HepG2 (cell line): ENCODE measurements at regions not wholly inside any gene's neighbourhood (a gene's known extent, or its start where the extent isn't known, plus 50 kb on each side); places are given as distances from the start of the nearest gene placed in this dataset.

Experiments used
- ATAC-seq: fragments of 200-7000 bp; cut with Tn5 transposase; 3 replicates; pipeline ENCODE4 v1.9.1; 2020; ENCODE audit warnings: mild to moderate bottlenecking, moderate library complexity
- BruUV-seq: library from RNA; stranded (reverse); fragments of 400-500 nt; replicated peaks from 2 replicates; lab custom pipeline; 2021; lab: Mats Ljungman, UMichigan
- CTCF ChIA-PET: fragments of 300-600 bp; formaldehyde crosslinking; extraction: SDS; loops from one replicate; lab custom pipeline; 2021; ENCODE audit warnings: low total read pairs, inconsistent platforms, low intra/inter-chr PET ratio; lab: Yijun Ruan, JAX
- POLR2A ChIA-PET: fragments of 350-600 bp; sonication (Branson Sonifier 250); formaldehyde crosslinking; loops from one replicate; lab custom pipeline; 2020; ENCODE audit warnings: antibody characterized with exemption, inconsistent platforms; lab: Yijun Ruan, JAX
- DNase-seq: peaks from one replicate; pipeline ENCODE4 v3.0.0-alpha.2; 2015; ENCODE audit warnings: low spot score
- FAIRE-seq: peaks from 3 replicates; lab custom pipeline; 2011; peaks lifted over from hg19 to GRCh38; lab: Jason Lieb, UNC
- H2AFZ ChIP-seq: one replicate; pipeline ENCODE4 v1.6.1; 2011; ENCODE audit warnings: low read length, inconsistent platforms
- H3K27ac ChIP-seq: fragments of 300-600 bp; 3 replicates; pipeline ENCODE4 v1.8.0; 2011; ENCODE audit warnings: mixed run types, mild to moderate bottlenecking, mixed read lengths, low read length, inconsistent platforms; ENCODE audit not compliant: insufficient read depth; ENCODE audit errors: extremely low read length
- H3K27me3 ChIP-seq, 2 experiments: fragments of 200-600 bp in 1 of 2; 2 replicates in 1 of 2; 3 replicates in 1 of 2; pipeline versions ENCODE4 v1.6.0 to v1.8.0; 2011; ENCODE audit warnings: low read length in 2 of 2, mild to moderate bottlenecking in 2 of 2, moderate library complexity in 2 of 2, inconsistent platforms in 1 of 2; ENCODE audit not compliant: insufficient read depth in 2 of 2, control insufficient read depth in 1 of 2
- H3K36me3 ChIP-seq, 2 experiments: fragments of 200-600 bp in 1 of 2; replicated peaks in 1 of 2; 2 replicates in 1 of 2; 3 replicates in 1 of 2; pipeline versions ENCODE4 v1.5.1 to v1.8.0; 2011; ENCODE audit warnings: low read length in 2 of 2, inconsistent platforms in 1 of 2; ENCODE audit not compliant: insufficient read depth in 2 of 2, control insufficient read depth in 1 of 2
- H3K4me1 ChIP-seq: 2 replicates; pipeline ENCODE4 v1.5.1; 2012; ENCODE audit warnings: low read length, inconsistent platforms; ENCODE audit not compliant: insufficient read depth
- H3K4me2 ChIP-seq: 2 replicates; pipeline ENCODE4 v1.6.0; 2011; ENCODE audit warnings: low read depth, low read length, inconsistent platforms
- H3K4me3 ChIP-seq, 3 experiments: fragments of 200-600 bp in 1 of 3; sonication (generic), shearing (Covaris generic) in 1 of 3; replicated peaks in 1 of 3; 2 replicates each; pipeline ENCODE4 v1.5.1; 2011 to 2016; ENCODE audit warnings: low read length in 3 of 3, inconsistent platforms in 2 of 3, low read depth in 2 of 3, mild to moderate bottlenecking in 2 of 3, control low read depth in 1 of 3, mixed read lengths in 1 of 3; ENCODE audit not compliant: insufficient read depth in 1 of 3
- H3K79me2 ChIP-seq: one replicate; pipeline ENCODE4 v1.6.1; 2011; ENCODE audit warnings: low read length, inconsistent platforms; ENCODE audit not compliant: insufficient read depth
- H3K9ac ChIP-seq: 2 replicates; pipeline ENCODE4 v1.6.0; 2011; ENCODE audit warnings: mild to moderate bottlenecking, low read depth, low read length, inconsistent platforms; ENCODE audit not compliant: insufficient read depth
- H3K9me3 ChIP-seq: 2 replicates; pipeline ENCODE4 v1.5.1; 2012; ENCODE audit warnings: mild to moderate bottlenecking, low read length
- H4K20me1 ChIP-seq: 2 replicates; pipeline ENCODE4 v1.6.0; 2011; ENCODE audit warnings: inconsistent platforms, mild to moderate bottlenecking, low read length, moderate library complexity; ENCODE audit not compliant: insufficient read depth
- GLMP ChIP-seq: sonication (generic); formaldehyde crosslinking; IDR thresholded peaks from 2 replicates; pipeline ENCODE4 v1.9.0; 2021; ENCODE audit warnings: missing genetic modification reagents, mild to moderate bottlenecking, borderline replicate concordance
- KDM5A ChIP-seq: fragments of 200-600 bp; sonication (generic); IDR thresholded peaks from 2 replicates; pipeline ENCODE4 v1.7.0; 2018; ENCODE audit warnings: antibody characterized with exemption, mild to moderate bottlenecking, low read length, borderline replicate concordance
- MYPOP ChIP-seq: sonication (generic); formaldehyde crosslinking; IDR thresholded peaks from 2 replicates; pipeline ENCODE4 v1.8.1; 2023; ENCODE audit warnings: mild to moderate bottlenecking, moderate library complexity, missing genetic modification reagents
- NR2F1 ChIP-seq, 2 experiments: fragments of 450-650 bp in 1 of 2; formaldehyde crosslinking in 1 of 2; IDR thresholded peaks; 2 replicates each; pipeline versions ENCODE4 v1.5.0 to v1.6.1; 2016 to 2020; ENCODE audit warnings: mild to moderate bottlenecking in 1 of 2, missing compliant biosample characterization in 1 of 2, missing genetic modification reagents in 1 of 2, moderate library complexity in 1 of 2
- RBM22 ChIP-seq: fragments of 200-400 bp; formaldehyde crosslinking; optimal IDR thresholded peaks from 2 replicates; pipeline ENCODE3; 2017; ENCODE audit warnings: mild to moderate bottlenecking, low read length, moderate library complexity
- SRY ChIP-seq: sonication (generic); formaldehyde crosslinking; IDR thresholded peaks from 2 replicates; pipeline ENCODE4 v1.8.0; 2022; ENCODE audit warnings: mild to moderate bottlenecking, missing genetic modification reagents
- ZFP62 ChIP-seq: sonication (generic); formaldehyde crosslinking; IDR thresholded peaks from 2 replicates; pipeline ENCODE4 v1.4.0; 2020; ENCODE audit warnings: missing genetic modification reagents
- ZNF607 ChIP-seq: sonication (generic); formaldehyde crosslinking; IDR thresholded peaks from 2 replicates; pipeline ENCODE4 v1.5.1; 2020; ENCODE audit warnings: missing genetic modification reagents, mild to moderate bottlenecking, borderline replicate concordance
- ZNF761 ChIP-seq: sonication (generic); formaldehyde crosslinking; conservative IDR thresholded peaks from 2 replicates; pipeline ENCODE4 v1.4.0; 2020; ENCODE audit warnings: mild to moderate bottlenecking, missing genetic modification reagents
- WGBS: methylation state at CpG from one replicate; pipeline ENCODE4 v1.1.6; 2017; ENCODE audit warnings: low lambda C conversion rate; 5-methylcytosine and 5-hydroxymethylcytosine counted together
- in situ Hi-C: cut with HindIII; loops from 2 replicates; pipeline ENCODE4 v1.10.0; 2017; ENCODE audit warnings: low pct_unique_long_range_greater_than_20kb; ENCODE audit not compliant: extremely low pct_ligation_motif_present
- intact Hi-C: fragments of 100-400 bp; cut with micrococcal nuclease; formaldehyde crosslinking; loops from one replicate; pipeline ENCODE4 v1.10.0; 2022; ENCODE audit not compliant: unreplicated experiment

GRCh38 chr6:125477844-125478243 is 176.1 kb upstream of the HDDC2 start:
- ChIA-PET CTCF (no interaction called here), POLR2A (no interaction called here)
- no peaks in the 10 kb centered on the region for H3K4me1 ChIP-seq
- H3K79me2 ChIP-seq, result no peaks in the 10 kb centered on the region
- no peaks in the 10 kb centered on the region for H4K20me1 ChIP-seq
- H2AFZ ChIP-seq, result no peak overlapping the region
- DNase-seq (no peak), FAIRE-seq (no peak), ATAC-seq (no peak)
- 1% methylated on average over 3 of the region's 3 CpGs for WGBS
- no peak overlapping the region for H3K27ac ChIP-seq
- no TSS peak for BruUV-seq
- no peak overlapping the region for H3K4me2 ChIP-seq
- no peak for TF ChIP-seq MYPOP (CRISPR knock-in tag)
- no peaks in the 10 kb centered on the region for H3K9me3 ChIP-seq
- no peak overlapping the region for H3K9ac ChIP-seq
- in situ Hi-C loops, result no loop called here
- H3K4me3 ChIP-seq, result no peak overlapping the region
- no peaks in the 10 kb centered on the region for H3K36me3 ChIP-seq
- H3K27me3 ChIP-seq, result no peaks in the 10 kb centered on the region
- intact Hi-C loops, result no loop called here

DNA sequence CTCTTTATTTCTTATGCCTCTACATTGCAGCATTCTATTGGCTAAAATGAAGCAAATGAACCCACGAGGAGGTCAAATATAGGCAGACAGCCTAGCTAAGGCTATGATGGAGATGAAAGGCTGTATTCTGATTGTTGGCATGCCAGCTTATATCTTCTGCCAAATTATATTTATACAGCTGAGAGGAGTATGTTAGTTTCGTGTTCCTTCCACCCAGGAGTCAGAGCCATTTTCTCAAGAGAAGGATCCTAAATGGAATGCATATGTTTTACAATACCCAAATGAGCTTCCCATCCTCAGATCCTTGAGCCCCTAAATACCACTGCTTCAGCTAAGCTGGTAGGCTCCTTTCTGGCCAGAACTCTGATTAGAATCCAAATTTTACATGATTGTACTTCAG is 178.4 kb upstream of the HDDC2 start:
- Histone ChIP-seq H3K4me2 (no peak overlapping the region), H3K27ac (no peak overlapping the region), H3K79me2 (no peaks in the 10 kb centered on the region), H3K4me1 (no peaks in the 10 kb centered on the region), H3K27me3 (no peaks in the 10 kb centered on the region), H3K36me3 (no peaks in the 10 kb centered on the region), H3K9me3 (no peaks in the 10 kb centered on the region), H3K9ac (no peak overlapping the region), H2AFZ (no peak overlapping the region), H3K4me3 (no peak overlapping the region), H4K20me1 (no peaks in the 10 kb centered on the region)
- TF ChIP-seq KDM5A, result no peak
- no peak for TF ChIP-seq RBM22
- no peak for TF ChIP-seq ZFP62
- no peak for TF ChIP-seq SRY (CRISPR knock-in tag)
- no peak for TF ChIP-seq NR2F1 (CRISPR knock-in tag; IDR thresholded peaks at IDR 0.05)
- no peak for TF ChIP-seq GLMP (CRISPR knock-in tag)
- TF ChIP-seq ZNF761 (CRISPR knock-in tag), result no peak
- no peak for TF ChIP-seq ZNF607 (CRISPR knock-in tag)
- in situ Hi-C loops, result no loop called here
- CTCF ChIA-PET, result no interaction called here
- WGBS, result 2% methylated on average over 2 of the region's 2 CpGs
- DNase-seq (no peak), ATAC-seq (no peak), FAIRE-seq (no peak)
- intact Hi-C loops, result no loop called here
- no TSS peak for BruUV-seq
- POLR2A ChIA-PET, result no interaction called here
